GM18508 (cell line): ENCODE measurements at regions not wholly inside any gene's neighbourhood (a gene's known extent, or its start where the extent isn't known, plus 50 kb on each side); places are given as distances from the start of the nearest gene placed in this dataset.
"Not testable (repeated sequence)": the region's sequence is repeated elsewhere in the genome, so short reads cannot be mapped to it uniquely, and the experiment has no call there.

Experiments
- ATAC-seq: cut with Tn5 transposase; IDR thresholded peaks from one replicate; pipeline ENCODE4 v1.9.1; 2021; ENCODE audit warnings: moderate number of reproducible peaks; ENCODE audit not compliant: insufficient read depth, unreplicated experiment

DNA sequence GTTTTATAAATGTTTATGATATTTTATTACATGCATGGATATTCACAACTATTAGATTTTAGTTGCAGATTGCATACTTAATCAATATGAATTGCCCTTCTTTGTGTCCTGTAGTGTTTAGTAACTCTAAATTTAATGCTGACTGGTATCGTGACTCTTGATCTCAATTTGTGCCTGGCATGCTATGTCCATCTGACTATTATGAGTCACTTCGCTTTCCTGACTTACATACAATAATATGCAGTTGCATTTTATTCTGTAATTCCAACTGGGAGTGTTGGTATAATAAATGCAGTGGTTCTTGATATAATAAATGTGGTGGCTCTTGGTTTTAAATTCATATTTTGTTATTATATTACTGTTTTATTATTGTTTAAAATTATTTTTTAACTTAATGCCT is 277.5 kb downstream of the LIG4 start:
- no peak for ATAC-seq

DNA sequence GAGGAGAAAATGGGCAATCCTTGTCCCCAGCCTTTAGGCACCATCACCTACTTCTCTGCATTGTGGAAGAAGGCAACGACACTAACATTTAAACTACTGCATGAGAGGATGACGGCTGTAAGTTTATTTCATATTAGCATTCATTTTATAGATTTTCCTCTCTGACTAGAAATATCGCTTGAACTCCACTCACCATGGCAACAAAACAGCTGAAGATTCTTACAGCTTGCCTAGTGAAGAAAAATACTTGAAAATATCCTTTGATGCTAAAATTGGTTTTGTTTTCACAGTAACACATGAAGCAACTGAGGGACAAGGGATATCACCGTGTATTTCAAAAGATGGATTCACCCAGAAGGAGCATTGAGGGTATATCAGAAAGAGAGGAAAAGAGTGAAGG is 284.3 kb downstream of the LIG4 start:
- no peak for ATAC-seq

DNA sequence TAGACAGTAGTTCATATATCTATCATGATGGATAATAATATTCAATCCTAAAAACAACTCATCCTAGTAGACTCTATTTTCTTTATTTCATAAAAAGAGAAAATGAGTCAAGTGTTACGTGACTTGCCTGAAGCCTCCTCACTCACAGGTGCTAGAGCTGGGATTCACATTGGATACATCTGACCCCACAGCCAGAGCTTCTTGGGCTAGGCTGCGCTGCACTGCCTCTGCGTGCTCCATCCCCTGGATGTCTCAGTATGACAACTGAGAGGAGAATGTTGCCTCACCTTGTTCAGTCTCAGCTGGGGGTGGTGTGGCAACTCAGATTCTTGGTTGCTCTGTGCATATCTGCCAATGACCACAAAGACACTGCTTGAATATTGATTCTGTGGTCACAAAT is 286.6 kb downstream of the LIG4 start:
- no peak for ATAC-seq

- ATAC-seq = no peak
Measured at GRCh38 chr13:107927557-107927956, 287.8 kb downstream of the LIG4 start.

GRCh38 chr13:107926515-107926914 is 288.8 kb downstream of the LIG4 start:
- ATAC-seq = not testable (repeated sequence)

DNA sequence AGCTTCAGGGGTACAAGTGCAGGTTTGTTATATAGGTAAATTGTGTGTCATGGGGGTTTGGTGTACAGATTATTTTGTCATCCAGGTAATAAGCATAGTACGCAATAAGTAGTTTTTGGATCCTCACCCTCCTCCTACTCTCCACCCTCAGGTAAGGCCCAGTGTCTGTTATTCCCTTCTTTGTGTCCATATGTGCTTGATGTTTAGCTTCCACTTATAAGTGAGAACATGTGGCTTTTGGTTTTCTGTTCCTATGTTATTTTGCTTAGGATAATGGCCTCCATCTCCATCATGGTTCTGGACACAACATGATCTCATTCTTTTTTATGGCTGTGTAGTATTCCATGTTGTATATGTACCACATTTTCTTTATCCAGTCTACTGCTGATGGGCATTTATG is 298.4 kb downstream of the LIG4 start:
- ATAC-seq = not testable (repeated sequence)

DNA sequence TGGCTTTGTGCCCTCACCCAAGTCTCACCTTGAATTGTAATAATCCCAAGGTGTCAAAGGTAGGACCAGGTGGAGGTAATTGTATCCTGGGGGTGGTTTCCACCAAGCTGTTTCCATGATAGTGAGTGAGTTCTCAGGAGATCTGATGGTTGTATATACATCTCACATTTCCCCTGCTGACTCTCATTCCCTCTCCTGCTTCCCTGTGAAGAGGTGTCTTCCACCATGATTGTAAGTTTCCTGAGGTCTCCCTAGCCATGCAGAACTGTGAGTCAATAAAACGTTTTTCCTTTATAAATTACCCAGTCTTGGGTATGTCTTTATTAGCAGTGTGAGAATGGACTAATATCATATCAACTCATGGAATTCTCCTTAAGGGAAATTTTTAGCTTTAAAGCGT is 302.6 kb downstream of the LIG4 start:
- no peak for ATAC-seq

DNA sequence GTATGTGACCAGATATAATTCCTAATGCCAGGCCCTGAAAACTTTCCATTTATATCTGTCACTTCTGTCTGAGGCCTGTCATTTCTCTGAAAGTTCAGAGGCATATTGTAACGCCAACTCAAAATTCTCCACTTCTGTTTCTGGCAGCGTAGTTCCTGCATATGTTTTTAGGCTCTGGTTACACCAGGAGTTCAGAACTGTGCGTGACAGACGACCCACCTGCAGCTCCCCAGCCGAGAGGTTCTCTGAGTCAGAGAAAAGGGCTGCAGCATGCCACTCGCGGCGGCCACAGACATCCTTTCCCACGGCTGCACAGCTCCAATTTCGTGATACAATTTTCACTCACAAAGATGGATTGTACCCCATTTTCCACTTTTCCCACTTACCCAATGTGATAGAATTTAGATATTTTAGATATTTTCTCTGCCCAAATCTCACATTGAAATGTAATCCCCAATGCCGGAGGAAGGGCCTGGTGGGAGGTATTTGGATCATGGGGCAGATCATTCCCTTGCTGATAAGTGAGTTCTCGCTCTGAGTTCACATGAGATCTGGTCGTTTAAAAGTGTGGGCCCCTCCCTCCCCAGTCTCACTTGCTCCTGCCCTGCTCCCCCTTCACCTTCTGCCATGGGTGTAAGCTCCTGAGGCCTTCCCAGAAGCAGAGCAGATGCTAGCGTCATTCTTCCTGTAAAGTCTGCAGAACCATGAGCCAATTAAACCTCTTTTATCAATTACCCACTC is 308.1 kb downstream of the LIG4 start:
- ATAC-seq = no peak

- ATAC-seq = no peak
Measured at GRCh38 chr13:107906131-107906530, 309.2 kb downstream of the LIG4 start.

- no peak for ATAC-seq
Measured at GRCh38 chr13:107901996-107902562, 313.3 kb downstream of the LIG4 start.

- ATAC-seq = no peak
Measured at GRCh38 chr13:107901230-107901629, 314.1 kb downstream of the LIG4 start.

DNA sequence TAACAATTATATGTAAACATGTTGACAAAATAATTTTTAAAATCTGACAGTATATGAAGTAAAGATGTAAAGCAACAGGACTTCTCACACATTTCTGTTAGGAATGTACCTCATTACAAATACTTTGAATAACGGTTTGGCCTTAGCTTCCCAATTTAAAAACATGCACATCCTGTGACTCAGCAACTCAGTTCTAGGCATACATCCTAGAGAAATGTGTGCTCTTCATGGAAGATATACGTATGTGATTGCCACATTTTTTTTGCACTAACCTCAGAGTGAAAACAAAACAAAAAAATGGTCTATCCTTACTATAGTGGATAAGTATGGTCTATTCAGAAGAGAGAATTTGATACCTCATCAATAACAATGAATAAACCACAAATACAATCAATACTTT is 314.6 kb downstream of the LIG4 start:
- ATAC-seq = no peak

- no peak for ATAC-seq
Measured at GRCh38 chr13:107886118-107886517, 329.2 kb downstream of the LIG4 start.

DNA sequence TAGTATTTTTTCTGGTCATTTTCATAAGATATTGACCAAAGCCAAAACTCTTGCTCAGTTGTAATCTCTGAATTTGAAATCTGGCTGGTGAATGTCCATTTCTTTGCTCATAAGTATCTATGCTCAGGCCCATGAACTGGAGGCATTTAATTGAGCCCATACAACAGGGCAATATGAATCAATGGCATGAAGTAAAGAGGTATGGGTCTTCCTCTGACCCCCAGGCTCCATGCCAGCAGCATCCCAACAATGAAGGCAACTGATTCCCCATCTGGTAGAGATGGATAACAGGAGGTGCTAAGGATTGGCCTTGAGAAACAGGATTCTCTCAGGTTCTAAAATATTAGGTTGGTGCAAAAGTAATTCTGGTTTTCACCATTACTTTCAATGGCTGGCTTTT is 330.8 kb downstream of the LIG4 start:
- no peak for ATAC-seq

DNA sequence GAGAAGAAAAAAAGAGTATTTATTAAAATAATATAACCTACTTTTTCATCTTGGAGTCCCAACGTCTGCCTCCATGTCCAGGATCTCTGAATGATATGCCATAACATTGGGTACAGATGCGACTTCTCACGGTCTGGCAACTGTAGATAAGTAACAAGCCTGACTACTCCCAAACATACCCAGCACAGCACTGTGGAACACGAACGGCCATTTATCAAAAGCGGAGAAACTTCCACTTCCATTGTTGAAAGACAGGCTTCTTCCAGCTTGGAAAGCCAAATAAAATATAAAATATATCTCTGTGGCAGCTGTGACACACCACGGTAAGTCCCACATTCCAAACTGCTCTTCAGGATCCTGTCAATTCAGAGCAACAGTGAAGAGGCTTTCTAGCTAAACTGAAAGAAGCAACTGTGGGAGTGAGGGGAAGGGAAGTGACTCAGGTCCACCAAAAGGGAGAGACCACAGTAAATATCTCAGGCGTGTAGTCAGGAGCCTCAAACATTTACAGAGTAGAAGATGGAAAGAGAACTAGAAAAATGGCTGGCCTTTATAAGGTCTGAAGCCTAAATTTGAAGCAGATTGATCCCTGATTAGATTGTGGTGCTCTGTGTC is 331.7 kb downstream of the LIG4 start:
- no peak for ATAC-seq

DNA sequence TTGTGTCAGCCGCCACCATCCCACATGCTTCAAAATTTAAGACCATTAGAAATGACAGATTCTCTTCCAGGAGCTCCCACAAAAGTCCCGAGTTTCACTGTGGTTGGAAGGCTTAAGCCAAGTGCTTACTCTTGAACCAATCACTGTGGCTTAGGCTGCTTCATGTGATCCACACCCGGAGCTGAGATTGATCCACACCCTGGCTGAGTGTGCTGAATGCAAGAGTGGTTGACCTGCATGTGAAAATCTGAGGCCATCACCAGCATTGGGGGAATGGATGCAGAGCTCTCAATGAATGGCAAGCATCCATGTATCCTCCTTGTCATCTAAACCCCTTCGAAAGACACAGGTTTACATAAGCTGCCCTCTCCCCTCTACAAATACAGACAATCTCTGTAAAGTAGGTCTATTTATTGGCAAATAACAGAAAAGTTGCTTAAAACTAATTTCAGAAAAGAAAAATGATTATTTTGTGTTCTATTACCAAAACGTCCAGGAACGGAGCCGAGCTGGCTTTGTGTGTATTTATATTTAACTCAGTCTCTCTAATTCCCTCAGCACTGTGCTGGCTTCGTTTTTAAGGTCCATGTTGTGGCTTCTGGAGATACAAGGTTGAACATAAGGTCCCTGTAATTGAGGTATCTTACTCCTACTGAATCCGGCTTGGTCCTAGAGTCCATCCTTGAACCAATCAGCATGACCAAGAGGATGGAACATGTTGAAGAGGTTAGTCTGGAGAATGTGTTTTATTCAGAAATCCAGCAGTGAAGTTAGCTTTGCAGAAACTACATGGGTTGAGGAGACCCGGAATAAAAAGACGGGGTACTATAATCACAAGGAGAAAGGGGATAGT is 332.4 kb downstream of the LIG4 start:
- no peak for ATAC-seq

DNA sequence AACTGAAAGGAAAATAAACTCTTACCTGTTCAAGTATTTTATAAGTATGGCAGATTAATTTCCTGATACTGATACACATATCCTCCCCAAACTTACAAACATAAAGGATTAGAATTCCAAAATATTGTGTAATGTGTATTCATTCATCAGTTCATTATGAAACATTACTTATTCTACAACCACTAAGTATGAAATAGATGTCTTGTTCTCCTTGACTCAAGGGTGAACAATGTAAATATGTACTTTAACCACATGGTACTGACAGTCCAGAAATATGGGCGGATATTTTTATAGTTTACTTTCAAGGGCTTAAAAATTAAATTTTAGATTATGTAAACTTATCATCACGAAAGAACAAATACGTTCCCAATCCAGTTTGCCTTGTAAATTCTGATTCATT is 334.0 kb downstream of the LIG4 start:
- ATAC-seq = no peak

- ATAC-seq = no peak
Measured at GRCh38 chr13:107874456-107874855, 340.9 kb downstream of the LIG4 start.

DNA sequence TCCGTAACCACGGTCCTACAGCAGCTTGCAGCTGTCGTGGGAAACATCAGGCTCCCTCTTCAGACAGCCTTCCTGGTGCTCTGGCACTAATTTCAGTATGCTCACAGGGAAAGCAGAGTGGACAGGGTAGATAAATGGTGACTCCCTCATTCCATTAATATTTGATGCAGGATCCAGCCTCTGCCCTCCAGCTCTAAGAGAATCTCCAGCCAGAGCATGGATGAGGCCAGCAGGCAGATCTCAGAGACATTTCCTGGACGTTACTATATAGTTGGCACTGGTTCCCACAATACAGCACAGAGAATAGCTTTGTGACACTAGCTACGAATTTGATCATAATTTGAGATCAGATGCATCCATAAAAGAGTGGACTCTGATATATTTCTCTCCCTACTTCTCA is 341.4 kb downstream of the LIG4 start:
- ATAC-seq = no peak

- ATAC-seq = no peak
Measured at GRCh38 chr13:107870400-107870799, 344.9 kb downstream of the LIG4 start.
